ENCODE measurements at regions not wholly inside any gene's neighbourhood (a gene's known extent, or its start where the extent isn't known, plus 50 kb on each side); places are given as distances from the start of the nearest gene placed in this dataset.

- no peak for DNase-seq (ENCODE audit: low spot score)
These were observed 289.2 kb upstream of the DMRT1 start for GRCh38 chr9:551986-552929.

- no peak for DNase-seq (ENCODE audit: low spot score)
These were observed 286.0 kb upstream of the DMRT1 start for GRCh38 chr9:555493-555892.

DNA sequence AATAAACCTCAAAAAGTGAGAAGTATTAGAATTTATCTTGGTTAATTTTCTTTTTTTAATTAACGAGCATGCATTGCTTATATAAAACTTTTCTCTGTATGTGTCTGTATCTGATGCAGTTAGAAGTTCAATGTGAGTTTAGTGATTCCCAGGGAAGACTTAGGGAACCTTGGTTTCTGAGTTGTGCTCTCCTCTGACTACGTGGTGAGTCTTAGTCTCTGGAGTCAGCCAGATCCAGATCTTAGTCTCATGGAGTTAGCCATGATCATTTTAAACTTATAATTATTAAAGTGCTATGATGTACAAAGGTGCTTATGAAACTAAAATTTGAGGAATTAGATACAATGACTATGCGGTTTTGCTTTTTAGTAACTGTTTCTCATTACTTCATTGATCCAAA, 285.3 kb upstream of the DMRT1 start:
- DNase-seq (ENCODE audit: low spot score) = no peak

DNA sequence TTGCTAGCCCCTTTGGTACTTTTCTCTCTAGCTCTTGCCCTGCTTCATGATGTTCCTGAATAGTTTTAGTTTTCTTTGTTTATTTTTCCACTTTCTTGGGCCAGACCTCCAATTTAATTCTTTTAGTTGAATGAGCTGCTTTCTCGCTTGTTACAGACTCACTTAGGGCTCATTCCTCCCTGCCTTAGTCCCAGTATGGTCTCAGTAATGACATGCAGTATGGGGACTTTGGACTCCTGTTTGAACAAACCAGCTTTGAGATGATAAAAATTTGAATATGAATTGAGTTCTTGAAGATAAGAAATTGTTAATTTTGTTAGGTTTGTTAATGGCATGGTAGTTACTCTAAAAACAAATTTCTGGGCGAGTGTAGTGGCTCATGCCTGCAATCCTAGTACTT, 284.8 kb upstream of the DMRT1 start:
- no peak for DNase-seq (ENCODE audit: low spot score)

GRCh38 chr9:557601-558201, 283.8 kb upstream of the DMRT1 start:
- no peak for DNase-seq (ENCODE audit: low spot score)

DNA sequence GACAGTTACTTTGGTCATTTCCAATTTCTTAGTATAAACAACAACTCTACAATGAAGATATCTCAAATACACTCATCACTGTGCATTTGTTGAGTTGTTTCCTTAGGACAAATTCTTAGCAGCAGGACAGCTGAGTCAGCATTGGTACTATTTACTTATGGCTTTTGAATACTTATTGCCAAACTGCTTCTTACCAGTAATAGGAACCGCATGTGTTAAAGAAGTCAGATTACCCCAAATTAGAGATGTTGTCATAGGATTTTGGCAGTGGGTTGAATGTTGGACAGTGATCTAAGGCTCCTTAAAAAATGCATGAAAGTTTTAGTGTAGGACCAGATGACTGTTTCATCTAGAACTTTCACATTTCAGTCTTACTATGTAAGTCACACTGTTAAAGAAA, 280.1 kb upstream of the DMRT1 start:
- DNase-seq (ENCODE audit: low spot score) = no peak

GRCh38 chr9:563200-563599, 278.3 kb upstream of the DMRT1 start:
- DNase-seq (ENCODE audit: low spot score) = no peak

GRCh38 chr9:565528-565927, 276.0 kb upstream of the DMRT1 start:
- no peak for DNase-seq (ENCODE audit: low spot score)

GRCh38 chr9:567128-567746, 274.3 kb upstream of the DMRT1 start:
- no peak for DNase-seq (ENCODE audit: low spot score)

DNA sequence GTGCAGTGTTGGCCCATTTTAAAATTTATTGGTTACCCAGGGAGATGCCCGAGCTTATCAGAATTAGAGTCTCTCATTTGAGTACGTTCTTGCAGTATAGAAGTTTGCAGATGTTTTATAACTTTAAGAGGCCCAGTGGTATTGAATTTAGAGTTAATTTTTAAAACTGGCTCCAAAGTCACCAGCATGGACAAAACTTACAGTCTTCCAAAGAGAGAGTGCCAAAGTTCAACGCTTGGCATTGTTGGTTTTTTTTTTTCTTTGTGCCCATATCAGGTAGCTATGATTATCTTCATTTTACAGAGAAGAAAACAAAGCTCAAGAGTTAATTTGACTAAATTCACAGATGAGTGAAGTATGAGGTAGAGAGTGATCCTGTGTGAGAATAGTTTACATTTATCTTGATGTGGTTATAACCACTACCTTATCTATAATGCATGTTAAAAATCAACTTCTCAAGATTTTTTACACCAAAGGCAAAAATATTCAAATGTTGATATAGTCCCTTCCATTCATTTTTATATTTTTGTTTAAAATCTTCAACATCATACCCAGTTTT, 273.7 kb upstream of the DMRT1 start:
- no peak for DNase-seq (ENCODE audit: low spot score)

GRCh38 chr9:569296-569695, 272.2 kb upstream of the DMRT1 start:
- no peak for DNase-seq (ENCODE audit: low spot score)

- DNase-seq (ENCODE audit: low spot score) = no peak
These were observed 271.3 kb upstream of the DMRT1 start for GRCh38 chr9:570187-570586.

GRCh38 chr9:571066-571465, 270.4 kb upstream of the DMRT1 start:
- no peak for DNase-seq (ENCODE audit: low spot score)

- DNase-seq (ENCODE audit: low spot score) = no peak
These were observed 269.8 kb upstream of the DMRT1 start for GRCh38 chr9:571741-572140.

- DNase-seq (ENCODE audit: low spot score) = no peak
These were observed 267.6 kb upstream of the DMRT1 start for GRCh38 chr9:573691-574410.

DNA sequence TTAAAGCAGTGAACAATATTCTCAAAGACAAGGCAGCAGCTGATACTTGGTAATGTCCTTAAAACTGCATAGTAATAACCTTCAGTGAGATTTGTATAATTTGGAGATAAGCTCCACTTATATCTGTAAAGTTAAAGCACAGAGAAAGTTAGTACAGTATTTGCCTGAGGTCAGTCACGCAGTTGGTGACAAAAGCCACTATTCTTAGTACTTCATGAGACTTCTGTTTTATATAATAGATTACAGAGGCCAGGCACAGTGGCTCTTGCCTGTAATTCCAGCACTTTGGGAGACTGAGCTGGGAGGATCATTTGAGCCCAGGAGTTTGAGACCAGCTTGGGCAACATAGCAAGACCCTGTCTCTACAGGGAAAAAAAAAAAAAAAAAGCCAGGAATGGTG, 266.4 kb upstream of the DMRT1 start:
- no peak for DNase-seq (ENCODE audit: low spot score)

GRCh38 chr9:580652-581342, 260.7 kb upstream of the DMRT1 start:
- DNase-seq (ENCODE audit: low spot score) = no peak

DNA sequence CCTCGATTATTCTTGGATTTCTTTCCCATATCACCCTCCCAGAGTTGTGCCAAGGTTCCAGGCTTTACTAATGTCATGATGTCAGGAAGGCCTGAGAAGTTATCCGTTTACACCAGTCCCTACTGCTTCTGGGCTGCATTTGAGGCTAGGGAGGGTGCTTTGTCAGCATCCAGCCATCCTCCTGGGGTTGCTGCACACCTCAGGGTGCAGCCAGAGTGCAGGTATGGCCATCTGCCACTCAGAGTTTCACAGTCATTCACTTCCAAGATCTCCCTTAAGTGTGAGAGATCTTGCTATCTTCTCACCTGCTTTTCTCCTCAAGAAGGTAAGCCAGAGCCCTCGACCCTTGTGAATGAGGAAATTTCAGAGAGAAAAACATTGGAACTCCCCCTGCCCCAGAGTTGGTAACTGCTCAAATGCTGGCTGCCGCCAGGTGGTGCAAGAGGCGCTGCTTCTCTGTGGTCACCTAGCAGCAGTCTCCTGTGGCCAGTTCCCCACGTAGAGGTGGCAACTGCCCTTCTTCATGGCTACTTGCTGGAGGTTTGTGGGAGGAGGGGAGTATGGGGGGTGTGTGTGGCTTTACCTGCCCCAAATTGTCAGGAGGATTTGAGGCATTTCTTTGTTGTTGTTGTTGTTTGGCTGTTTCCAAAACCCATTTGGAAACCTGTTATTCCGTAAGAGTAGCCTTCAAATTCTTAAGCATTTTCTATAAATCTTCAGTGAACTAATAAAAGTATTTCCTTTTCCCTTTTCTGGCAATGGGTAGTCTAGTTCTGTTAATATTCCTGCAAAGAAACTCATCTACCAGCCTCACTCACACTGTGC, 259.6 kb upstream of the DMRT1 start:
- DNase-seq (ENCODE audit: low spot score) = no peak

- no peak for DNase-seq (ENCODE audit: low spot score)
These were observed 258.7 kb upstream of the DMRT1 start for GRCh38 chr9:582775-583174.

- DNase-seq (ENCODE audit: low spot score) = no peak
These were observed 254.0 kb upstream of the DMRT1 start for GRCh38 chr9:587527-587926.

- no peak for DNase-seq (ENCODE audit: low spot score)
These were observed 252.5 kb upstream of the DMRT1 start for GRCh38 chr9:588981-589380.
